ENCODE measurements at regions not wholly inside any gene's neighbourhood (a gene's known extent, or its start where the extent isn't known, plus 50 kb on each side); places are given as distances from the start of the nearest gene placed in this dataset.
A peak's percentile ranks its signal among the peaks of the same experiment; 100 is the strongest.

DNA sequence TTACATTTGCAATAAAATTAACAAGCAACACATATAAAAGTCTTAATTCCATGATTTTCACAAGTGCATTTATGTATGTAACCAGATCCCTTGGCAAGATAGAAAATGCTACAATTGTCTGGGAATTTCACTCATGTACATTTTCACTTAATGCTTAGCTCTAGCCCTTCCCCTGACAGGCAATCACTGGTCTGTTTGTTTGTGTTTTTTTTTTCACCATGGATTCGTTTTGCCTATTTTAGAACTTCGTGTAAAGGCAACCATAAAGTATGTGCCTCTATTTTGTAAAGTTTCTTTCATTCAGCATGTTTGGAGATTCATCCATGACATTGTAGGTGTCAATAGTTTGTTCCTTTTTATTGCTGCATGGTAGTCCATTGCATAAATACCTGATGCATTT, 260.9 kb upstream of the SLCO3A1 start:
- Histone ChIP-seq H3K4me1 (ENCODE audit: control insufficient read depth, insufficient read depth, low read length) (no peaks in the 10 kb centered on the region), H3K4me3 (ENCODE audit: low read length) (no peak overlapping the region), H3K27ac (ENCODE audit: low read length) (no peak overlapping the region), H3K27me3 (ENCODE audit: control insufficient read depth, insufficient read depth) (no peaks in the 10 kb centered on the region), H3K9me3 (ENCODE audit: control insufficient read depth, low read length) (no peaks in the 10 kb centered on the region)
- intact Hi-C loops (cut with DNase I): no loop called here
- 49% methylated on average over 2 of the region's 2 CpGs for WGBS
- no peak for ATAC-seq
- DNase-seq: no peak

DNA sequence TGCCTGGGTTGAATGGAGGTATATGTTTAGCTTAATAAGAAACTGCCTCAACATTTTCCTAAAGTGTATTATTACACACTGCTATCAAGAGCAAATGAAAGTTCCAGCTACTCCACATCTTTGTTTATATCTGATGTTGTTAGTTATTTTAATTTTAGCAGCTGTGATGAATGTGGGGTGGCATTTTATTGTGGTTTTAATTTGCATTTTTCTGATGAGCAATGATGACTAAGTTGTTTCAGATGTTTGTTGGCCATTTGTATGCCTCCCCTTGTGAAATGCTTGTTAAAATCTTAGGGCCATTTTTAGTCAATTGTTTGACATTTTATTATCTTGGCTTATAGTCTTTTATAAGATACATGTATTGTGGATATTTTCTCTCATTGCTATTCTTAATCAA, 260.4 kb upstream of the SLCO3A1 start:
- ATAC-seq: no peak
- intact Hi-C loops (cut with DNase I): no loop called here
- H3K27me3 ChIP-seq (ENCODE audit: control insufficient read depth, insufficient read depth): no peaks in the 10 kb centered on the region
- H3K27ac ChIP-seq (ENCODE audit: low read length): no peak overlapping the region
- no peak for DNase-seq
- H3K4me1 ChIP-seq (ENCODE audit: control insufficient read depth, insufficient read depth, low read length): no peaks in the 10 kb centered on the region
- no peak overlapping the region for H3K4me3 ChIP-seq (ENCODE audit: low read length)
- no peaks in the 10 kb centered on the region for H3K9me3 ChIP-seq (ENCODE audit: control insufficient read depth, low read length)

- intact Hi-C loops (cut with DNase I): no loop called here
- H3K4me3 ChIP-seq (ENCODE audit: low read length): no peak overlapping the region
- H3K4me1 ChIP-seq (ENCODE audit: control insufficient read depth, insufficient read depth, low read length): no peaks in the 10 kb centered on the region
- DNase-seq (no peak), ATAC-seq (no peak)
- 51% methylated on average over 1 of the region's 1 CpG for WGBS
- H3K9me3 ChIP-seq (ENCODE audit: control insufficient read depth, low read length): no peaks in the 10 kb centered on the region
- no peaks in the 10 kb centered on the region for H3K27me3 ChIP-seq (ENCODE audit: control insufficient read depth, insufficient read depth)
- no peak overlapping the region for H3K27ac ChIP-seq (ENCODE audit: low read length)
These were observed 259.9 kb upstream of the SLCO3A1 start for GRCh38 chr15:91593653-91594052.

GRCh38 chr15:91599261-91599660, 254.2 kb upstream of the SLCO3A1 start:
- no peak for ATAC-seq

DNA sequence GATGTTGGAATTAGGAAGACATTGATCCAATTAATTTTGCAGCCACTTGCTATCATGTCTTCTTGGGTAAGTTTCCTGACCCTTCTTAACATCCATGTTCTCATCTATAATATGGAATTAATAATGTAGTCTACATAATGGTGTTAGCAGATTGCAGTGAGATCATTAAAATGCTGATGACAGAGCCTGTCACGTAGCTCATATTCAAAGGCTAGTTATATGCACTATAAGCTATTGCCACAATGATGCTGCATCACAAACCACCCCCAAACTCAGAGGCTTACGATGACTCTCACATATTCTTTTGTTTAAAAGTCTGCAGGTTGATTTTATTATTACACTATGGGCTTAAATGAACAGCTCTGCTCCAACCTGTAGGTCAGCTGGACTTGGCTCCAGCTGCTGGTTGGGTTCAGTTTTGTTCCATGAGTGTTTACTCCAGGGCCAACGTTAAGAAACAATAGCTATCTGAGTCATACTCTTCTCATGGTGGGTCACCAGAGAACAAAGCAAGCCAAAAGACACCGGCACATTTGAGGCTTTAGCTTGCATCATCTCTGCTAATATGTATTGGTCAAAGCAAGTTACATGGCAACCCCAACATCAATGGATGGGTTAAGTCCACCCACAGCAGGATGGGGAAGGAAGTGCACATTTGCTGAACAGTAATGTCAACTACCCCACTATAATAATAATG, 250.0 kb upstream of the SLCO3A1 start:
- no peak for ATAC-seq
- peaks cover 3% of the 10 kb centered on the region for H3K27me3 ChIP-seq (ENCODE audit: control insufficient read depth, insufficient read depth)
- intact Hi-C loops (cut with DNase I): no loop called here
- DNase-seq: no peak
- no peak overlapping the region for H3K4me3 ChIP-seq (ENCODE audit: low read length)
- H3K9me3 ChIP-seq (ENCODE audit: control insufficient read depth, low read length): no peaks in the 10 kb centered on the region
- H3K4me1 ChIP-seq (ENCODE audit: control insufficient read depth, insufficient read depth, low read length): no peaks in the 10 kb centered on the region
- H3K27ac ChIP-seq (ENCODE audit: low read length): no peak overlapping the region
- WGBS: 73% methylated on average over 4 of the region's 4 CpGs

More at GRCh38 chr15:91599261-91599660, 254.2 kb upstream of the SLCO3A1 start:
- DNase-seq: no peak
- Histone ChIP-seq H3K4me1 (ENCODE audit: control insufficient read depth, insufficient read depth, low read length) (no peaks in the 10 kb centered on the region), H3K27ac (ENCODE audit: low read length) (no peak overlapping the region), H3K9me3 (ENCODE audit: control insufficient read depth, low read length) (no peaks in the 10 kb centered on the region), H3K27me3 (ENCODE audit: control insufficient read depth, insufficient read depth) (peaks cover 3% of the 10 kb centered on the region), H3K4me3 (ENCODE audit: low read length) (no peak overlapping the region)
- intact Hi-C loops (cut with DNase I): no loop called here
- 37% methylated on average over 3 of the region's 3 CpGs for WGBS

DNA sequence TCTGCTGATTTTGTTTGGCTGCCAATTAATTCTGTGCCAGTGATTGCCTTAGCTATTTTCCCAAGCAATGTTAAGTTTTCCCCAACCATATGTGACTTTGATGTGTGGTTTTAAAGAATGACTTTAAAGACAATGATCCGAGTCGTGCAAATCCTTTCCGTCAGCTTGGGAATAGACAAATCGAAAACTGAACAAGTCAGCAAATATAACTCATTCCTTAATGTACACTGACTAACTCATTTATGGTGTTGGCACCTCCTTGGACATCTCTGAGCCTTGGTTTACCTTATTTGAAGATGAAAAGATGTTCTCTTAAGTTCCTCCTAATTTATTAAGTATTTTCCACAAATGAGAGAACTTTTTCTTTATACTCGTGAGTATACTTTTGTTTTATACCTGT, 249.4 kb upstream of the SLCO3A1 start:
- ATAC-seq (no peak), DNase-seq (no peak)
- H3K4me3 ChIP-seq (ENCODE audit: low read length): no peak overlapping the region
- intact Hi-C loops (cut with DNase I): no loop called here
- no peaks in the 10 kb centered on the region for H3K4me1 ChIP-seq (ENCODE audit: control insufficient read depth, insufficient read depth, low read length)
- 72% methylated on average over 5 of the region's 5 CpGs for WGBS
- no peaks in the 10 kb centered on the region for H3K9me3 ChIP-seq (ENCODE audit: control insufficient read depth, low read length)
- peaks cover 2% of the 10 kb centered on the region for H3K27me3 ChIP-seq (ENCODE audit: control insufficient read depth, insufficient read depth)
- H3K27ac ChIP-seq (ENCODE audit: low read length): no peak overlapping the region

DNA sequence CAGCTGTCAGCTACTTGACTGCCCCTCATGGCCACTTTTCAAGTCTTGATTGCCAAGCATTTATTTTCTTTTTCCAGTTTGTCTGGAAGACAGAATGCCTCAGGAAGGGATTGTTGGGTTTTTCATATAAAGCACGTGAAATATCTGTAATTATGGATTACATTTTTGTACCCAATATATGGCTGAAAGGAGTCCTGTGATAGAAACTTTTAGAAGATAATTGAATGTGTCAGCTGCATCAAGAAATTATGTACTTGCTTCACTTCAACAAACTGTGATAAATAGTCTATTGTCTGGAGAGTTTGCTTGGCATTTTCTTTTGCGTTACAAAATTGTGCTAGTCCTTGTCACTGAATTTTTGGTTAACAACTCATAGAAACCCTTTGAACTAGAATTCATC, 247.9 kb upstream of the SLCO3A1 start:
- H3K27me3 ChIP-seq (ENCODE audit: control insufficient read depth, insufficient read depth): no peaks in the 10 kb centered on the region
- H3K27ac ChIP-seq (ENCODE audit: low read length): no peak overlapping the region
- DNase-seq: no peak
- H3K9me3 ChIP-seq (ENCODE audit: control insufficient read depth, low read length): no peaks in the 10 kb centered on the region
- H3K4me1 ChIP-seq (ENCODE audit: control insufficient read depth, insufficient read depth, low read length): no peaks in the 10 kb centered on the region
- no peak overlapping the region for H3K4me3 ChIP-seq (ENCODE audit: low read length)
- no peak for ATAC-seq
- intact Hi-C loops (cut with DNase I): no loop called here
- 59% methylated on average over 2 of the region's 2 CpGs for WGBS

DNA sequence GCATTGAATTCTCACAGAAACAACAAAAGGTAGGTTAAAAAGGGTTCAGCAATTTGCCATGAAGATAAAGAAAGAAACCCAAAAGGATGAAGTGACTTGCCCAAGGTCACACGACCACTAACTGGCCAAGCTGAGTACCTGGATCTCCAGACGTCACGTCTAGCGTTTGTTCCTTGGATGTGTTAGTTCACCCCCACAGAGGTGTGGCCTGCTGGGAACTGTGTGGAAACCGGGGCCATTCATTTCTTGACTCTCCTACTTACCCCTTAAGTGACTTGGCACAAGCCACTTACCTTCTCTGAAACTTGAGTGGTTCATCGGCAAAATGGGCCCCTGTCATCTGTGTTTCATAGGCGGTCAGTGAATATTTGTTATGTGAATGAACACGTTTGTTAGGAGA, 244.3 kb upstream of the SLCO3A1 start:
- Histone ChIP-seq H3K27me3 (ENCODE audit: control insufficient read depth, insufficient read depth) (no peaks in the 10 kb centered on the region), H3K4me1 (ENCODE audit: control insufficient read depth, insufficient read depth, low read length) (no peaks in the 10 kb centered on the region), H3K9me3 (ENCODE audit: control insufficient read depth, low read length) (no peaks in the 10 kb centered on the region), H3K27ac (ENCODE audit: low read length) (no peak overlapping the region), H3K4me3 (ENCODE audit: low read length) (no peak overlapping the region)
- intact Hi-C loops (cut with DNase I): no loop called here
- 71% methylated on average over 8 of the region's 8 CpGs for WGBS
- ATAC-seq (no peak), DNase-seq (no peak)

DNA sequence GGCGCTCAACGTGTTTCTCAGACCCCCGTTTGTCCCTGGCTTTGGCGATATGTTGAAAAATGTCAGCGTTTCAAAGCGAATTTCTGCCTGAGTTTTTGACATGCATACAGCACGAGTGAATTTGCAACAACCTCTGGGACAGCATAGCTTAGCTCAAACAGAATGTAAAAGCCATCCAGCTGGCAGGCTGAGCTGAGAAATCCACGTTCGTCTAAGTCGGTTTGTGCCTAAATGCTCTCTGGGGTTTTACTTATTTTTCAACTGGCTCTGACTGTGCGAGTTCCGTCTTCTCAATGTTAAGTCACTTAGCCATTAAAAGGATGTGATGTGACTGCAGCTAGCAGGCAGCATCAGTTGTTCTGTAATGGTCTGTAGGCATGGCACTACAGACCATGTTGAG, 243.5 kb upstream of the SLCO3A1 start:
- no peak overlapping the region for H3K4me3 ChIP-seq (ENCODE audit: low read length)
- H3K4me1 ChIP-seq (ENCODE audit: control insufficient read depth, insufficient read depth, low read length): no peaks in the 10 kb centered on the region
- DNase-seq (peak in 1 of 3 donors; percentile 32), ATAC-seq (no peak)
- H3K27ac ChIP-seq (ENCODE audit: low read length): no peak overlapping the region
- H3K9me3 ChIP-seq (ENCODE audit: control insufficient read depth, low read length): no peaks in the 10 kb centered on the region
- no peaks in the 10 kb centered on the region for H3K27me3 ChIP-seq (ENCODE audit: control insufficient read depth, insufficient read depth)
- 70% methylated on average over 12 of the region's 12 CpGs for WGBS
- intact Hi-C loops (cut with DNase I): no loop called here

DNA sequence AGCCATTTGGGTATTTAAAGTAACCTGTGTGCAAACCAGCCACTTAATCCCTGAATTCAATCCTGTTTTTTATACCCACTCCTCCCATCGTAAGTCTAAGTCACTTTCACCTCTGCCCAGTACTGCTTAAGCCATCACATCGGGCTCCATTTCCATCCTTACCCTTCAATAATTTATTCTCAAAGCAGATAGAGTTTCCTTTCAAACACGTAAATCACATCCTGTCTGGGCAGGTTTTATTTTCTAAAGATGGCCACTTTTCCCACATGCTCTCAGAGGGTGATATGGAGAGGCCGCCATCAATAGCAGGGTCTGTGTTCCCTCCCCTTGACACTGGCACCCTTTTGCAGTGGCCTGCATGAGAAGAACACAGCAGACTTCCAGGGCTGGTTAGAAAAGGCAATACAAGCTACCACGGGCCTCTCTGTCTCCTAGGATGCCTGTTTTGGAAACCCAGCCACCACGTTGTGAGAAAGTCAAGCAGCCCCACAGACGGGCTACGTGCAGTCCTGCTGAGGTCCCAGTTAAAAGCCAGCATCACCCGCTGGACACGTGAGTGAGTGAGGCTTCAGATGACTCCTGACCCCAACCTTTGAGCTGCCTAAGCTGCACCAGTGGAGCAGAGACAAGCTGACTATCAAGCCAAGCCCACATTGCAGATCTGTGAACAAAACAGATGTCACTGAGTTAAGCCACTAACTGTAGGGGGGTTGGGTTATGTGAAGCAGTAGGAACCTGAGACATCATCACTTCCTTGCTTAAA, 241.8 kb upstream of the SLCO3A1 start:
- H3K9me3 ChIP-seq (ENCODE audit: control insufficient read depth, low read length): no peaks in the 10 kb centered on the region
- WGBS: 55% methylated on average over 10 of the region's 10 CpGs
- H3K27ac ChIP-seq (ENCODE audit: low read length): no peak overlapping the region
- H3K27me3 ChIP-seq (ENCODE audit: control insufficient read depth, insufficient read depth): no peaks in the 10 kb centered on the region
- no peak for ATAC-seq
- intact Hi-C loops (cut with DNase I): no loop called here
- no peaks in the 10 kb centered on the region for H3K4me1 ChIP-seq (ENCODE audit: control insufficient read depth, insufficient read depth, low read length)
- H3K4me3 ChIP-seq (ENCODE audit: low read length): no peak overlapping the region
- DNase-seq: no peak

GRCh38 chr15:91620229-91620628, 233.3 kb upstream of the SLCO3A1 start:
- WGBS: 29% methylated on average over 4 of the region's 4 CpGs
- H3K27ac ChIP-seq (ENCODE audit: low read length): no peak overlapping the region
- H3K4me3 ChIP-seq (ENCODE audit: low read length): no peak overlapping the region
- H3K9me3 ChIP-seq (ENCODE audit: control insufficient read depth, low read length): no peaks in the 10 kb centered on the region
- intact Hi-C loops (cut with DNase I): no loop called here
- no peaks in the 10 kb centered on the region for H3K27me3 ChIP-seq (ENCODE audit: control insufficient read depth, insufficient read depth)
- DNase-seq (no peak), ATAC-seq (no peak)
- H3K4me1 ChIP-seq (ENCODE audit: control insufficient read depth, insufficient read depth, low read length): no peaks in the 10 kb centered on the region
